ENCODE measurements at regions not wholly inside any gene's neighbourhood (a gene's known extent, or its start where the extent isn't known, plus 50 kb on each side); places are given as distances from the start of the nearest gene placed in this dataset.

- no peak for DNase-seq (ENCODE audit: low spot score in 2 of 2)
- TF ChIP-seq CTCF (IDR thresholded peaks at IDR 0.05) (no peak), POLR2A (IDR thresholded peaks at IDR 0.05) (no peak)
- no peak overlapping the region for H3K4me3 ChIP-seq (ENCODE audit: low read depth, poor library complexity, severe bottlenecking)
- WGBS, 2 donors = 75 to 87% methylated on average over 3 of the region's 3 CpGs
- intact Hi-C loops (cut with DNase I; ENCODE audit: low total_unique reads) = no loop called here
These were observed 98.0 kb upstream of the MBL2 start for GRCh38 chr10:52870562-52870961.

GRCh38 chr10:52869864-52870263, 97.3 kb upstream of the MBL2 start:
- H3K4me3 ChIP-seq (ENCODE audit: low read depth, poor library complexity, severe bottlenecking) = no peak overlapping the region
- 82 to 85% methylated on average over 2 of the region's 2 CpGs for WGBS, 2 donors
- no peak for DNase-seq (ENCODE audit: low spot score in 2 of 2)
- intact Hi-C loops (cut with DNase I; ENCODE audit: low total_unique reads) = no loop called here
- TF ChIP-seq POLR2A (IDR thresholded peaks at IDR 0.05) = no peak
- TF ChIP-seq CTCF (IDR thresholded peaks at IDR 0.05) = no peak

- WGBS, 2 donors = 91 to 95% methylated on average over 8 to 9 of the region's 9 CpGs
- intact Hi-C loops (cut with DNase I; ENCODE audit: low total_unique reads) = no loop called here
- no peak for DNase-seq (ENCODE audit: low spot score in 2 of 2)
- TF ChIP-seq POLR2A (IDR thresholded peaks at IDR 0.05) = no peak
- TF ChIP-seq CTCF (IDR thresholded peaks at IDR 0.05) = no peak
- no peak overlapping the region for H3K4me3 ChIP-seq (ENCODE audit: low read depth, poor library complexity, severe bottlenecking)
These were observed 92.6 kb upstream of the MBL2 start for GRCh38 chr10:52865213-52865612.

- 46 to 52% methylated on average over 9 to 10 of the region's 10 CpGs for WGBS, 2 donors
- intact Hi-C loops (cut with DNase I; ENCODE audit: low total_unique reads) = no loop called here
- DNase-seq (ENCODE audit: low spot score in 2 of 2) = no peak
- no peak for TF ChIP-seq CTCF (IDR thresholded peaks at IDR 0.05)
- TF ChIP-seq POLR2A (IDR thresholded peaks at IDR 0.05) = no peak
- no peak overlapping the region for H3K4me3 ChIP-seq (ENCODE audit: low read depth, poor library complexity, severe bottlenecking)
These were observed 91.9 kb upstream of the MBL2 start for GRCh38 chr10:52864201-52865106.

- WGBS, 2 donors = 74 to 75% methylated on average over 2 of the region's 2 CpGs
- intact Hi-C loops (cut with DNase I; ENCODE audit: low total_unique reads) = no loop called here
- TF ChIP-seq POLR2A (IDR thresholded peaks at IDR 0.05) (no peak), CTCF (IDR thresholded peaks at IDR 0.05) (no peak)
- H3K4me3 ChIP-seq (ENCODE audit: low read depth, poor library complexity, severe bottlenecking) = no peak overlapping the region
- DNase-seq (ENCODE audit: low spot score in 2 of 2) = no peak
These were observed 86.1 kb upstream of the MBL2 start for GRCh38 chr10:52858722-52859121.
